Cardiac muscle cell (in vitro differentiated cells and primary cell): ENCODE measurements at regions not wholly inside any gene's neighbourhood (a gene's known extent, or its start where the extent isn't known, plus 50 kb on each side); places are given as distances from the start of the nearest gene placed in this dataset.

ENCODE experiments used
- DNase-seq, 2 donors: peaks; one replicate each; pipeline versions ENCODE4 v3.0.0 to v3.0.0-alpha.2; 2010 to 2017; ENCODE audit warnings: low read depth in 1 of 2, low spot score in 1 of 2
- H3K27ac ChIP-seq: fragments of 200-600 bp; sonication (generic); 2 replicates; pipeline ENCODE4 v1.5.1; 2016
- H3K27me3 ChIP-seq: fragments of 200-600 bp; sonication (generic); 2 replicates; pipeline ENCODE4 v1.6.0; 2016; ENCODE audit warnings: control low read depth
- H3K36me3 ChIP-seq: fragments of 200-600 bp; sonication (generic); 2 replicates; pipeline ENCODE4 v1.5.1; 2016; ENCODE audit warnings: control low read depth
- H3K4me1 ChIP-seq: fragments of 200-600 bp; sonication (generic); 2 replicates; pipeline ENCODE4 v1.8.1; 2017; ENCODE audit warnings: low read depth, mild to moderate bottlenecking, mixed run types
- H3K4me3 ChIP-seq: fragments of 200-600 bp; sonication (generic); 2 replicates; pipeline ENCODE4 v1.5.1; 2016; ENCODE audit warnings: mild to moderate bottlenecking
- H3K9me3 ChIP-seq: fragments of 200-600 bp; sonication (generic); 2 replicates; pipeline ENCODE4 v1.5.1; 2017; ENCODE audit warnings: low read depth, mild to moderate bottlenecking, control low read depth
- TF ChIP-seq, protein P1 (sequence below): IDR thresholded peaks from 2 replicates; pipeline ENCODE4 v1.5.1; 2012; ENCODE audit warnings: low read depth, mild to moderate bottlenecking, low read length

DNA sequence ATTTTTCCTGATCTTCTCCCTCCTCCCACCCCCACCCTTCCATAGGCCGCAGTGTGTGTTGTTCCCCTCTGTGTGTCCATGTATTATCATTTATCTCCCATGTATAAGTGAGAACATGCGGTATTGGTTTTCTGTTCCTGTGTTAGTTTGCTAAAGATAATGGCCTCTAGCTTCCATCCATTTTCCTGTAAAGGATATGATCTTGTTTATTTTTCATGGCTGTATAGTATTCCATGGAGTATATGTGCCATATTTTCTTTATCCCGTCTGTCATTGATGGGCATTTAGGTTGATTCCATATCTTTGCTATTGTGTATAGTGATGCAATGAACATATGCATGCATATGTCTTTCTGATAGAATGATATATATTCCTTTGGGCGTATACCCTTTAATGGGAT lies 173.3 kb upstream of the NAALADL2 start:
- no peaks in the 10 kb centered on the region for H3K4me1 ChIP-seq
- DNase-seq = no peak
- H3K4me3 ChIP-seq = no peak overlapping the region
- no peaks in the 10 kb centered on the region for H3K36me3 ChIP-seq
- no peak overlapping the region for H3K27ac ChIP-seq
- no peaks in the 10 kb centered on the region for H3K27me3 ChIP-seq
- no peaks in the 10 kb centered on the region for H3K9me3 ChIP-seq
- TF ChIP-seq, protein P1, sequence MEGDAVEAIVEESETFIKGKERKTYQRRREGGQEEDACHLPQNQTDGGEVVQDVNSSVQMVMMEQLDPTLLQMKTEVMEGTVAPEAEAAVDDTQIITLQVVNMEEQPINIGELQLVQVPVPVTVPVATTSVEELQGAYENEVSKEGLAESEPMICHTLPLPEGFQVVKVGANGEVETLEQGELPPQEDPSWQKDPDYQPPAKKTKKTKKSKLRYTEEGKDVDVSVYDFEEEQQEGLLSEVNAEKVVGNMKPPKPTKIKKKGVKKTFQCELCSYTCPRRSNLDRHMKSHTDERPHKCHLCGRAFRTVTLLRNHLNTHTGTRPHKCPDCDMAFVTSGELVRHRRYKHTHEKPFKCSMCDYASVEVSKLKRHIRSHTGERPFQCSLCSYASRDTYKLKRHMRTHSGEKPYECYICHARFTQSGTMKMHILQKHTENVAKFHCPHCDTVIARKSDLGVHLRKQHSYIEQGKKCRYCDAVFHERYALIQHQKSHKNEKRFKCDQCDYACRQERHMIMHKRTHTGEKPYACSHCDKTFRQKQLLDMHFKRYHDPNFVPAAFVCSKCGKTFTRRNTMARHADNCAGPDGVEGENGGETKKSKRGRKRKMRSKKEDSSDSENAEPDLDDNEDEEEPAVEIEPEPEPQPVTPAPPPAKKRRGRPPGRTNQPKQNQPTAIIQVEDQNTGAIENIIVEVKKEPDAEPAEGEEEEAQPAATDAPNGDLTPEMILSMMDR = no peak

DNA sequence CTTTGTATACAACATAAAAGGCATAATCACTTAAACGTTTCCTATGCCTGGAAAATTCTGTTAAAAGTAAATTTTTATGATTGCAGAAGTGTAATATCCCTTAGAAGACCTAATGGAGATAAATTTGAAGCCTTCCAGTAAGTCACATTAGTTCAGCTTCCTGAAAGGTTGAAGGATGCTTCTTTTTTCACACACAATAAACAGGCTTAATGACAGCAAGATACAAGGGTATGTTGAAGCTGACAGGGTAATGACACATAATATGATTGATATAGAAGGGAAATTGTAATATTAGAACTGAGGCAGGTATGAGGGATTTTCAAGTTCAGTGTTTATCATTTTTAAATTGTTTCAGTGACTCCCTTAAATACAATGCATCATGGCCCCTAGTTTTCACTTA lies 161.8 kb upstream of the NAALADL2 start:
- Histone ChIP-seq H3K27ac (no peak overlapping the region), H3K4me3 (no peak overlapping the region), H3K9me3 (no peaks in the 10 kb centered on the region), H3K27me3 (no peaks in the 10 kb centered on the region), H3K36me3 (no peaks in the 10 kb centered on the region), H3K4me1 (no peaks in the 10 kb centered on the region)
- TF ChIP-seq, protein P1 = no peak
- no peak for DNase-seq

DNA sequence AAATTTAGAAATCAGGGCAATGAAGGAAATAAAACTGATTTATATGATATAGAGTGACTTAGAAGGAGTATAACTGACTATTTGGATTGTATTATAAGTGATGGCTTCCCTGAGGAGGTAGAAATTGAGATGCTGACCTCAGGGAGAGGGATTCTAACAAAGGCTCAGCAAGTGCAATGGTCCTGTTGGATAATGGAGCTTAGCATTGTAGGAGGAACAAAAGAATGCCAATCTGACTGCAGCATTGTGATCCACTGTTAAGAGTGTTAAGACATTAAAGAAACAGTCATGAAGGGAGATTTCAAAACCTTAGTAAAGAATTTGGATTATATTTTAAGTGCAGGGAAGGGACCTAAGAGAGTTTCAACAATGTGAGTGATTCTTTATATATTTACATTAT lies 158.4 kb upstream of the NAALADL2 start:
- Histone ChIP-seq H3K9me3 (no peaks in the 10 kb centered on the region), H3K27me3 (no peaks in the 10 kb centered on the region), H3K36me3 (no peaks in the 10 kb centered on the region), H3K27ac (no peak overlapping the region), H3K4me1 (no peaks in the 10 kb centered on the region), H3K4me3 (no peak overlapping the region)
- TF ChIP-seq, protein P1 = no peak
- DNase-seq = no peak

DNA sequence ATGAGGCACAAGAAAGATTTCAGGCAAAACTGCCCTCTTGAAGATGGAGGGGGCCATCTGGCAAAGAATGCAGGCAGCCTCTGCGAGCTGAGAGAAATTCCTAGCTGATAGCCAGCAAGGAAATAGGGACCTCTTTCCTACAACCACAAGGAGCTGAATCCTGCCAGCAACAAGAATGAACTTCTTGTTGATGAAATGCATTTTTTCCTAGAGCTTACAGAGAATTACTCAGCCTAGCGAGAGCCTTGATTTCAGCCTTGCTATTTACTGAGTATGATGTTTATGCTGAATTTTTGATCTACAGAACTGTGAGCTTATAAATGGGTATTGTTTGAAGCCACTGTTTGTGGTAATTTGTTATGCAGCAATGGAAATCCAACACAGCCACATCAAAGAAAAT lies 148.5 kb upstream of the NAALADL2 start:
- no peak overlapping the region for H3K27ac ChIP-seq
- TF ChIP-seq, protein P1 = no peak
- no peaks in the 10 kb centered on the region for H3K36me3 ChIP-seq
- no peak overlapping the region for H3K4me3 ChIP-seq
- H3K27me3 ChIP-seq = no peaks in the 10 kb centered on the region
- DNase-seq = peak in 1 of 2 donors; percentile 45
- no peaks in the 10 kb centered on the region for H3K9me3 ChIP-seq
- H3K4me1 ChIP-seq = no peaks in the 10 kb centered on the region

DNA sequence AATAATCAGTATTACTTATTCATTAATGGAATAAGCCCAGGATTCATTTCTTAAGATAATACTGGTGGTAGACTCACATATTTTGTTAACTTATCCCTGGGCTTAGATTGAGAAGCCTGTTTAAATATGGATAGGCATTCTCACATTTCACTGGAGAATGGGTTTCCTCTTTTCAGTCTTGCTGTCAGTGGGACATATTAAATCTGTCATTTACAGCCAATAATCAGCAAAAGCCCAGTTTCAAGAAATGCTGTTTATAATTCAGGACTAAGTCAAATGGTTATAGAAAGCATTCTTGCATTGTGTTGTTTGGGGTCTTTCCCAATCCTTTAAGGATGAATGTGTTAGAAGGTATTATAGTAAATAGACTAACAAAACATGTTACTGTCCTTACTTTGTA lies 143.7 kb upstream of the NAALADL2 start:
- H3K27ac ChIP-seq = no peak overlapping the region
- TF ChIP-seq, protein P1 = no peak
- no peak for DNase-seq

DNA sequence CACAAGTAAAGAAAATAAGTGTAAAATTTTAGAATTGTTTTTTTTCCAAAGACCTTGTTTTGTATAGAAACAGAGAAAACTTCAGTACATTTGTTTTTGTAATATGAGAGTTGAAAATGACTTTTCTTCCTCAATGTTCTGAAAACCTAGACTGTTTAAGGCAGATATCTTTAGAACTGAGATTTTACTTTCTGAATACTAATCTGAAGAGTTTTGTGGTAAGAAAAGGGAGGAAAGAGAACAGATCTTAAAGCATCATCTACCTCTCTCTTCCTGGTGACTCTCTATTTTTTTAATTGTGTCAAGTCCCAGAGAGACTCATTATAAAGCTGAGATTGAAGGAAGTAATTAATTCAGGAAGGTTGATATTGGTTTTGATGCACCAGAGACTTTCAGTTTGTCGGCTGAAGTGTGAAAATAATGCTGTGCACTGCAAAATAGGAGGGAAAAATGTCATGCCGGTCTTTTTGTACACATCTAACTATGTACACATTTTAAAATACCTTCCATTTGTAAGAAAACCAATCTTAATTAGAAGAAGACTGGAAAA lies 142.1 kb upstream of the NAALADL2 start:
- no peak overlapping the region for H3K27ac ChIP-seq
- no peak overlapping the region for H3K4me3 ChIP-seq
- H3K4me1 ChIP-seq = no peaks in the 10 kb centered on the region
- H3K9me3 ChIP-seq = no peaks in the 10 kb centered on the region
- H3K36me3 ChIP-seq = no peaks in the 10 kb centered on the region
- H3K27me3 ChIP-seq = no peaks in the 10 kb centered on the region
- no peak for DNase-seq
- TF ChIP-seq, protein P1 = no peak

More for the DNA sequence above, 143.7 kb upstream of the NAALADL2 start:
- no peak overlapping the region for H3K4me3 ChIP-seq
- H3K27me3 ChIP-seq = no peaks in the 10 kb centered on the region
- H3K36me3 ChIP-seq = no peaks in the 10 kb centered on the region
- H3K4me1 ChIP-seq = no peaks in the 10 kb centered on the region
- no peaks in the 10 kb centered on the region for H3K9me3 ChIP-seq
